Panc1 (cell line): ENCODE measurements at regions not wholly inside any gene's neighbourhood (a gene's known extent, or its start where the extent isn't known, plus 50 kb on each side); places are given as distances from the start of the nearest gene placed in this dataset.

ENCODE experiments used
- ATAC-seq: fragments of 200-7000 bp; cut with Tn5 transposase; 2 replicates; pipeline ENCODE4 v1.9.1; 2020; ENCODE audit warnings: mild to moderate bottlenecking, moderate library complexity
- BruUV-seq: library from RNA; stranded (reverse); fragments of 400-500 nt; replicated peaks from 2 replicates; lab custom pipeline; 2021; lab: Mats Ljungman, UMichigan
- CTCF ChIA-PET: fragments of 300-600 bp; sonication (Branson Sonifier 250); formaldehyde crosslinking; loops from one replicate; lab custom pipeline; 2022; ENCODE audit warnings: antibody characterized with exemption; lab: Charles Lee
- POLR2A ChIA-PET: fragments of 300-600 bp; sonication (Branson Sonifier 250); formaldehyde crosslinking; loops from one replicate; lab custom pipeline; 2022; ENCODE audit warnings: antibody characterized with exemption; lab: Charles Lee
- DNase-seq: peaks from one replicate; pipeline ENCODE4 v3.0.0-alpha.2; 2010; ENCODE audit warnings: low read depth, low spot score
- H3K27ac ChIP-seq: 2 replicates; pipeline ENCODE4 v1.5.1; 2011; ENCODE audit warnings: mild to moderate bottlenecking, low read length, inconsistent platforms
- H3K27me3 ChIP-seq: fragments of 200-500 bp; sonication (Bioruptor generic); 2 replicates; pipeline ENCODE4 v1.6.0; 2014; ENCODE audit warnings: low read length, inconsistent platforms; ENCODE audit not compliant: control insufficient read depth, insufficient read depth
- H3K36me3 ChIP-seq: fragments of 200-500 bp; sonication (Bioruptor generic); 2 replicates; pipeline ENCODE4 v1.5.1; 2014; ENCODE audit warnings: inconsistent platforms, mild to moderate bottlenecking, low read length, moderate library complexity; ENCODE audit not compliant: control insufficient read depth, insufficient read depth
- H3K4me1 ChIP-seq: 2 replicates; pipeline ENCODE4 v1.5.1; 2011; ENCODE audit warnings: inconsistent platforms, mild to moderate bottlenecking, low read length, moderate library complexity; ENCODE audit not compliant: control insufficient read depth, insufficient read depth
- H3K4me3 ChIP-seq, 2 experiments: 2 replicates each; pipeline ENCODE4 v1.5.1; 2011 to 2012; ENCODE audit warnings: low read depth in 2 of 2, low read length in 2 of 2, mild to moderate bottlenecking in 2 of 2, inconsistent platforms in 1 of 2, moderate library complexity in 1 of 2
- H3K9me3 ChIP-seq: fragments of 200-500 bp; sonication (Bioruptor generic); 2 replicates; pipeline ENCODE4 v1.5.1; 2014; ENCODE audit warnings: low read depth, mild to moderate bottlenecking, inconsistent platforms, low read length, moderate library complexity; ENCODE audit not compliant: control insufficient read depth, insufficient read depth
- POLR2AphosphoS5 ChIP-seq: IDR thresholded peaks from 2 replicates; pipeline ENCODE4 v1.6.1; 2012; ENCODE audit warnings: mild to moderate bottlenecking, low read depth, low read length, moderate library complexity
- SIN3A ChIP-seq: IDR thresholded peaks from 2 replicates; pipeline ENCODE4 v1.6.1; 2012; ENCODE audit warnings: low read depth, mild to moderate bottlenecking, low read length, moderate library complexity, borderline replicate concordance; ENCODE audit not compliant: insufficient read depth
- TCF7L2 ChIP-seq: IDR thresholded peaks from 2 replicates; pipeline ENCODE4 v1.6.1; 2011; ENCODE audit warnings: mild to moderate bottlenecking, low read depth, low read length, inconsistent platforms
- in situ Hi-C: cut with HindIII; loops from 2 replicates; pipeline ENCODE4 v1.10.0; 2016; ENCODE audit warnings: low sequenced_read_pairs, low pct_unique_long_range_greater_than_20kb
- intact Hi-C: fragments of 100-400 bp; cut with micrococcal nuclease; formaldehyde crosslinking; loops from one replicate; pipeline ENCODE4 v1.10.0; 2022; ENCODE audit not compliant: unreplicated experiment
- TF ChIP-seq, protein P1 (sequence below): fragments of 450-650 bp; IDR thresholded peaks from 2 replicates; pipeline ENCODE4 v1.5.1; 2017; ENCODE audit warnings: mild to moderate bottlenecking
- TF ChIP-seq, protein P2 (sequence below), 2 experiments: IDR thresholded peaks; 2 replicates each; pipeline ENCODE4 v1.6.1; 2011 to 2012; ENCODE audit warnings: low read depth in 2 of 2, control low read depth in 1 of 2, low read length in 1 of 2, mild to moderate bottlenecking in 1 of 2, moderate library complexity in 1 of 2; ENCODE audit not compliant: insufficient read depth in 1 of 2

- in situ Hi-C loops = no loop called here
- no peaks in the 10 kb centered on the region for H3K9me3 ChIP-seq
- no peak for DNase-seq
- H3K36me3 ChIP-seq = no peaks in the 10 kb centered on the region; the same call in 1 of the 2 replicates
- ChIA-PET CTCF (no interaction called here), POLR2A (no interaction called here)
- no peak for ATAC-seq
- no TSS peak for BruUV-seq
- no peak overlapping the region for H3K4me3 ChIP-seq
- TF ChIP-seq, protein P1, sequence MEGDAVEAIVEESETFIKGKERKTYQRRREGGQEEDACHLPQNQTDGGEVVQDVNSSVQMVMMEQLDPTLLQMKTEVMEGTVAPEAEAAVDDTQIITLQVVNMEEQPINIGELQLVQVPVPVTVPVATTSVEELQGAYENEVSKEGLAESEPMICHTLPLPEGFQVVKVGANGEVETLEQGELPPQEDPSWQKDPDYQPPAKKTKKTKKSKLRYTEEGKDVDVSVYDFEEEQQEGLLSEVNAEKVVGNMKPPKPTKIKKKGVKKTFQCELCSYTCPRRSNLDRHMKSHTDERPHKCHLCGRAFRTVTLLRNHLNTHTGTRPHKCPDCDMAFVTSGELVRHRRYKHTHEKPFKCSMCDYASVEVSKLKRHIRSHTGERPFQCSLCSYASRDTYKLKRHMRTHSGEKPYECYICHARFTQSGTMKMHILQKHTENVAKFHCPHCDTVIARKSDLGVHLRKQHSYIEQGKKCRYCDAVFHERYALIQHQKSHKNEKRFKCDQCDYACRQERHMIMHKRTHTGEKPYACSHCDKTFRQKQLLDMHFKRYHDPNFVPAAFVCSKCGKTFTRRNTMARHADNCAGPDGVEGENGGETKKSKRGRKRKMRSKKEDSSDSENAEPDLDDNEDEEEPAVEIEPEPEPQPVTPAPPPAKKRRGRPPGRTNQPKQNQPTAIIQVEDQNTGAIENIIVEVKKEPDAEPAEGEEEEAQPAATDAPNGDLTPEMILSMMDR = no peak
- TF ChIP-seq, protein P2, sequence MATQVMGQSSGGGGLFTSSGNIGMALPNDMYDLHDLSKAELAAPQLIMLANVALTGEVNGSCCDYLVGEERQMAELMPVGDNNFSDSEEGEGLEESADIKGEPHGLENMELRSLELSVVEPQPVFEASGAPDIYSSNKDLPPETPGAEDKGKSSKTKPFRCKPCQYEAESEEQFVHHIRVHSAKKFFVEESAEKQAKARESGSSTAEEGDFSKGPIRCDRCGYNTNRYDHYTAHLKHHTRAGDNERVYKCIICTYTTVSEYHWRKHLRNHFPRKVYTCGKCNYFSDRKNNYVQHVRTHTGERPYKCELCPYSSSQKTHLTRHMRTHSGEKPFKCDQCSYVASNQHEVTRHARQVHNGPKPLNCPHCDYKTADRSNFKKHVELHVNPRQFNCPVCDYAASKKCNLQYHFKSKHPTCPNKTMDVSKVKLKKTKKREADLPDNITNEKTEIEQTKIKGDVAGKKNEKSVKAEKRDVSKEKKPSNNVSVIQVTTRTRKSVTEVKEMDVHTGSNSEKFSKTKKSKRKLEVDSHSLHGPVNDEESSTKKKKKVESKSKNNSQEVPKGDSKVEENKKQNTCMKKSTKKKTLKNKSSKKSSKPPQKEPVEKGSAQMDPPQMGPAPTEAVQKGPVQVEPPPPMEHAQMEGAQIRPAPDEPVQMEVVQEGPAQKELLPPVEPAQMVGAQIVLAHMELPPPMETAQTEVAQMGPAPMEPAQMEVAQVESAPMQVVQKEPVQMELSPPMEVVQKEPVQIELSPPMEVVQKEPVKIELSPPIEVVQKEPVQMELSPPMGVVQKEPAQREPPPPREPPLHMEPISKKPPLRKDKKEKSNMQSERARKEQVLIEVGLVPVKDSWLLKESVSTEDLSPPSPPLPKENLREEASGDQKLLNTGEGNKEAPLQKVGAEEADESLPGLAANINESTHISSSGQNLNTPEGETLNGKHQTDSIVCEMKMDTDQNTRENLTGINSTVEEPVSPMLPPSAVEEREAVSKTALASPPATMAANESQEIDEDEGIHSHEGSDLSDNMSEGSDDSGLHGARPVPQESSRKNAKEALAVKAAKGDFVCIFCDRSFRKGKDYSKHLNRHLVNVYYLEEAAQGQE (IDR thresholded peaks at IDR 0.05; ENCODE audit: insufficient read depth in 1 of 2, low read depth in 2 of 2, low read length in 1 of 2) = no peak
- no peak for TF ChIP-seq SIN3A
- no peak for TF ChIP-seq TCF7L2
- no peak for TF ChIP-seq POLR2AphosphoS5
- no peaks in the 10 kb centered on the region; the same call in 1 of the 2 replicates for H3K4me1 ChIP-seq
- intact Hi-C loops = loop anchor here (2.0 kb wide), 2 partner anchors 568 to 872 kb away; partner anchors contain the start of gene MYCN
- H3K27me3 ChIP-seq = peaks cover 8% of the 10 kb centered on the region
- H3K27ac ChIP-seq = no peak overlapping the region
Observed at GRCh38 chr2:16509042-16509441, 156.6 kb downstream of the CYRIA start.

- intact Hi-C loops (loop anchor here (2.0 kb wide), 2 partner anchors 568 to 872 kb away; partner anchors contain the start of gene MYCN), in situ Hi-C loops (no loop called here)
- Histone ChIP-seq H3K36me3 (no peaks in the 10 kb centered on the region; the same call in 1 of the 2 replicates), H3K4me3 (no peak overlapping the region), H3K4me1 (no peaks in the 10 kb centered on the region; the same call in 1 of the 2 replicates), H3K9me3 (no peaks in the 10 kb centered on the region), H3K27ac (no peak overlapping the region), H3K27me3 (peaks cover 8% of the 10 kb centered on the region)
- ChIA-PET CTCF (no interaction called here), POLR2A (no interaction called here)
- DNase-seq = no peak
- ATAC-seq = 0 out of 2 replicates have a peak, but pooled peaks have one; percentile 21
- TF ChIP-seq TCF7L2 = no peak
- TF ChIP-seq, protein P1 = peak; percentile 61
- no TSS peak for BruUV-seq
Observed at GRCh38 chr2:16508490-16508851, 157.2 kb downstream of the CYRIA start.
